ENCODE measurements at regions not wholly inside any gene's neighbourhood (a gene's known extent, or its start where the extent isn't known, plus 50 kb on each side); places are given as distances from the start of the nearest gene placed in this dataset.

- no peaks in the 10 kb centered on the region for H3K79me2 ChIP-seq (ENCODE audit: control insufficient read depth, insufficient read depth, low read length)
- H3K9me3 ChIP-seq (replicated peaks; ENCODE audit: control insufficient read depth, insufficient read depth, low read length), result no peaks in the 10 kb centered on the region
- H3K4me2 ChIP-seq (ENCODE audit: control insufficient read depth, insufficient read depth), result no peak overlapping the region
- SMC1A ChIA-PET (ENCODE audit: uncharacterized antibody, unreplicated experiment), result no interaction called here
- CTCF ChIA-PET, result no interaction called here
- POLR2A ChIA-PET, result no interaction called here
- BruUV-seq (replicated peaks), result no TSS peak
- no peak overlapping the region for H3K4me3 ChIP-seq
- in situ Hi-C loops (cut with MboI) (no loop called here), intact Hi-C loops (cut with micrococcal nuclease; ENCODE audit: unreplicated experiment) (loop anchor here (5.0 kb wide), 1 partner anchor 393 kb away; no protein-coding TSS in a partner anchor)
- ATAC-seq, result no peak
- no peak overlapping the region for H3K9ac ChIP-seq (ENCODE audit: control insufficient read depth, insufficient read depth, low read length)
- H3K4me1 ChIP-seq (ENCODE audit: control insufficient read depth, insufficient read depth, low read length), result no peaks in the 10 kb centered on the region
- RAD21 ChIA-PET (ENCODE audit: unreplicated experiment), result no interaction called here
- WGBS (ENCODE audit: insufficient coverage, insufficient replicate concordance, low lambda C conversion rate, missing lambda C conversion rate), result 5% methylated on average over 2 of the region's 2 CpGs
- no peak for FAIRE-seq
- TF ChIP-seq TAF1 (IDR thresholded peaks at IDR 0.05; ENCODE audit: borderline replicate concordance, low read depth, low read length) (no peak), ZNF274 (IDR thresholded peaks at IDR 0.05; ENCODE audit: insufficient read depth, insufficient read length) (no peak), POLR2A (IDR thresholded peaks at IDR 0.05; ENCODE audit: low read depth, low read length) (no peak), CHD1 (IDR thresholded peaks at IDR 0.05; ENCODE audit: low read depth, low read length) (no peak), ATF2 (IDR thresholded peaks at IDR 0.05; ENCODE audit: low read length) (no peak), IRF5 (IDR thresholded peaks at IDR 0.05; ENCODE audit: borderline replicate concordance) (no peak), BRCA1 (IDR thresholded peaks at IDR 0.05; ENCODE audit: low read depth, low read length) (no peak), SMAD1 (IDR thresholded peaks at IDR 0.05; ENCODE audit: low read depth, partially characterized antibody) (no peak), IRF3 (IDR thresholded peaks at IDR 0.05) (no peak), CEBPB (IDR thresholded peaks at IDR 0.05; ENCODE audit: borderline replicate concordance in 1 of 2, low read depth in 2 of 2, low read length in 2 of 2) (no peak), RAD21 (IDR thresholded peaks at IDR 0.05; ENCODE audit: insufficient read depth, low read depth, low read length) (no peak), SUPT20H (IDR thresholded peaks at IDR 0.05; ENCODE audit: borderline replicate concordance, control insufficient read depth, low read depth, low read length) (no peak), ZBTB33 (IDR thresholded peaks at IDR 0.05) (no peak), DPF2 (IDR thresholded peaks at IDR 0.05) (no peak), MTA3 (IDR thresholded peaks at IDR 0.05; ENCODE audit: borderline replicate concordance, low read length) (no peak), E4F1 (IDR thresholded peaks at IDR 0.05; ENCODE audit: borderline replicate concordance, partially characterized antibody) (no peak), RUNX3 (IDR thresholded peaks at IDR 0.05; ENCODE audit: low read length) (no peak), CBX5 (IDR thresholded peaks at IDR 0.05; ENCODE audit: low read depth) (no peak)
- H3K36me3 ChIP-seq (ENCODE audit: control insufficient read depth in 2 of 2, insufficient read depth in 2 of 2, low read length in 1 of 2), result no peaks in the 10 kb centered on the region
- H3K27ac ChIP-seq (ENCODE audit: control insufficient read depth, insufficient read depth), result no peak overlapping the region
- H4K20me1 ChIP-seq (ENCODE audit: control insufficient read depth, insufficient read depth), result no peaks in the 10 kb centered on the region
- no peaks in the 10 kb centered on the region for H3K27me3 ChIP-seq (replicated peaks in 1 of 2; ENCODE audit: control insufficient read depth in 2 of 2, insufficient read depth in 2 of 2, low read length in 1 of 2)
- H2AFZ ChIP-seq (ENCODE audit: control insufficient read depth, low read depth, low read length), result no peak overlapping the region
- DNase-seq (ENCODE audit: low read depth, low spot score), result no peak
Observed at GRCh38 chr7:97495487-97495886, 236.4 kb upstream of the TAC1 start.

Measured in GM12878 (cell line).